Stimulated activated CD8-positive, alpha-beta memory T cell treated with anti-CD3 and anti-CD28 coated beads, Interleukin-7, amount 100 ng/mL, for 1 hour (primary cell): ENCODE measurements at regions not wholly inside any gene's neighbourhood (a gene's known extent, or its start where the extent isn't known, plus 50 kb on each side); places are given as distances from the start of the nearest gene placed in this dataset.
A peak's percentile ranks its signal among the peaks of the same experiment; 100 is the strongest.

Experiments used
- DNase-seq, 2 donors: peaks; one replicate each; pipeline ENCODE4 v3.0.0-alpha.2; 2020; ENCODE audit warnings: low read depth in 2 of 2

DNA sequence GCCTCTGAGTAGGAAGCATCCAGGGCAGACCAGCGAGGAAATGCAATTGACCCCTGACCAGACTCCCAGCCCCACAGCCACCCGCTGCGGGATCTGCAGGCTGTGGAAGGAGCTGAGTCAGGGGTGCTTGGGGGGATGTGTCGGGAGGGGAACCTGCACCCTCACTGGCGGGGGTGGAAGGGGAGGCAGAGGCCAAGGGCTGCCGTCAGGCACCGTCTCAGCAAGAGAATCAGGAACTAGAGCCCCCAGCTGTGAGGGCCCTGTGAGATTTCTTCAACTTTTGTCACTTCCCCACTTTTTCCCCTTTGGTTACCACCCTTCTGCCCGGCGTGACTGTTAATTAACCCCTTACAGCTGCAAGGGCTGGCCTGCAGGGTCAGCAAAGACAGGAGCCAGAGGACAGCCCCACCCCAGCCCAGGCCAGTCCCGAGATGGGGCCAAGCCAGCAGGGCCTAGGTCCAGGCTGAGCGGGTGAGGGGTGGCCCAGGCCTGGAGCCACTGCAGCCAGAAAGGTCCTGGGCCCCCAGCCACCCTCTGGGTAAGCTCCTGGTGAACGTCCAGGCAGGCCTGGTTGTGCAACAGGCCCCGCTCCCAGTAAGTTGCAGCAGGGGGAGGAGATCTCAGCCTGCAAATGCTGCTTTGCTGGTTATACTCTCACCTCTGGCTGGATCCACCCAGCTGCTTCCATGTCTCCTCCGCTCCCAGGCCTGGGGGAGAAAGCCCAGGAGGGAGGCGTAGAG, 147.0 kb upstream of the ID2 start:
- no peak for DNase-seq

DNA sequence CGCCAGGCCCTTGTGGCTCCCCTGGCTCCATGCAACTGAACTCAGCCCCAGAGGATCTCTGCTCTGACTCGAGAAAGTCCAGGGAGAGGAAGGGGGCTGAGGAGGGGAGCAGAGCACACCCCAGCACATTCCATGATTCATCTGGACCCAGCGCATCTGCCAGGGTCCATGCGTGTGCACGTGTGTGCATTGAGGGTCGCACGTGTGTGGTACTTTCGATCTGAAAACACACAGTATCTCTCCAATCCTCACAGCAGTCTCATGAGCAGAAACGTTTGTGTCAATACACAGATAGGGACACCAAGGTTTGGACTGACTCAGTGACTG, 146.4 kb upstream of the ID2 start:
- DNase-seq: no peak

DNA sequence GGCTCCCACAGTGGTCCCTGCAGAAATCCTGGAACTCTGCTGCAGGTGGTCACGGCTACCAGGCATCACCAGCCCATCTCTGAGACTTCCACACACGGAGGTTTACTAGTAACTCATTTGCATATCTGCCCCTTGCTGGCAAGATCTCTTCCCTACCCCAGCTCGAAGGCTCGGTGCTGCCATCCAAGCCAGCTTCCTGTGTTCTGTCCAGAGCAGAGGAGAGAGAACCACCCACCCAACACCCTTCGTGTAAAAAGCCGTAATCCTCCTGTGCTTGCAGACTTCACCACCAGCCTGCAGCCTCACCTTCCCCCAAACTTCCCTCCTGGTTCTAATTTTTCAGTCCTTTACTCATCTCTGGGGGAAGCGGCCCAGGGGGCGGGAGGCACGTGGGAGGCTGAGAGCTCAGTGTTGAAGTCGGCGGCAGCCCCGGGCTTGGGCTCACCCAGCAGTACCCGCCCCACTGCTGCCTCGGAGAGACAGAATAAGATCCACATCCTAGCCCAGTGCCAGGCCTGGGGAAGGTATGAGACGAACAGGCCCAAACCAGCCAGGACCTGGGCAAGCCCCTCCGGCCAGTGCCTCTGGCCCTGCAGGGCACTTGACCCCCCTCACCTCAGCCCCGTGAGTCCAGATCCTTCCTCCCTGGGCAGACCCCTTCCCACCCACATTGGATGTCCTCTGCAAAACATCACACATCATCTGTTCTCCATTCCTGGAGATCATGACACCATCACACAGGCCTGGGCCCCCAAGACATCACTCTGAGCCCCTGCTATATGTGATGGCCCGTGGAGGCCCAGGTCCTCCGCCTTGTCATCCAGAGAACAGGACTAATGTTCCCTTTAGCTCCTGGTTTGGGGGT, 145.8 kb upstream of the ID2 start:
- DNase-seq: no peak

DNA sequence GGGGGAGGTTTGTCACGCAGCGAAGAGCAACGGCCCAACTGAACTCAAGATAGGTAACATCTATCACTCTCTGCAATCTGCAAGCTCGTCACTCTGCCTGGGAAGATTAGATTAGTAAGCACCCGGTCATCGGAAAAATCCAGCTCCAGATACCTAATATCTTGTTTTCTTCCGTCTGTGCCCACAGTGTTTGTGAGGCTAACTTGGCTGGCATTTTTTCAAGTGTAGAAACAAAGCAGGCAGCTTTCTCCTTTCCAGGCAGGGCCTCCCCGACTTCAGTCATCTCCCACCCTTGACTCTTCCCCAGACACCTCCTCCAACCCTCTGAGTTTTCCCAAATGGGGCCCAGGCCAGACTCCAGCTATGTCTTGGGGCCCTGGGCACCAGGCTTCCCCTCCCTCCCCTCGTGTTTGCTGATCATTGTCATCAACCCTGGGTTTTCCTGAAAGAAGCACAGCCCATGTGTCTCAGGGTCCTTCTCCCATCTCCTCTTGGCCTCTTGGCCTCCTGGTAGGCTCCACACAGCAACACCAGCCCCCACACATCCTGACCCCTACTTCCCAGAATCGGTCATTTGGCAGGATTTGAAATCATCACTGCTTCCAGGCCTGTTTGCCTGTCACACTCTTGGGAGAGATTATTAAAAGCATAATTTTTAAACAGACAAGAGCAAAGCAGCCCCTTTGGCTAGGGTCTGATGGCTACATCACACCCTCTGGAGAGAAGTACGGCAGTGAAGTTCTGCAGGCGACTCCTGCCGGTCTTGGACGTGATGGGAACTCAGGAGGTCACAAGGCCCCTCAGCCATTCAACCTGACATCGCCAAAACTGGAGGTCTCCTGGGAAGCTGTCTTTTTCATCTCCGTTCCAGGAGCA, 144.9 kb upstream of the ID2 start:
- DNase-seq: no peak

DNA sequence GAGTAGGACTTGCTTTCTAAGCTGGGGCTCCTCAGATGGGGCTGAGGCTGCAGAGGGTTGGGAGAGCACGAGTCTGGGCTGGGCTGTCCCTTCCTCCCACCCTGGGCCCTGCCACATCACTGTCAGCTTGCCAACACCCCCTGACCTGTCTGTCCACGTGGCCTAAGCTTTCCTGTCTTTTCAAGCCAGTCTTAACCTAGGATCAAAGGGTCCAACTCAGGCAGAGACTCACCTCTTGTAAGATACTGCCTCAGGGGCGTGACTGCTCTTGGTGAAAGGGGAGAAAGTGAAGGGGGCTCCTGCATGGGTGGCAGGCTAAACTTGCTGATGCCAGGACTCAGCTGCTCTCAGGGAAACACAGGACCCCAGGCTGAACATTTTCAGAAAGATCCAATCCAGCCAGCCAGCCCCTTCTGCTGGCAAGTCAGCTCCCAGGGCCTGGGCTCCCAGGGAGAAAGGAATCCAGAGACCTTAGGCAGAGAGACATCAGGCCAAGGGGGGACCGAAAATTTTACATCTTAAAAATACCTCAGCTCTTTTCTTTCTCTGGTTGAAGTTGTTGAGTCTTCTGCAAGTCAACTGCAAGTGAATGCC, 144.2 kb upstream of the ID2 start:
- no peak for DNase-seq

DNA sequence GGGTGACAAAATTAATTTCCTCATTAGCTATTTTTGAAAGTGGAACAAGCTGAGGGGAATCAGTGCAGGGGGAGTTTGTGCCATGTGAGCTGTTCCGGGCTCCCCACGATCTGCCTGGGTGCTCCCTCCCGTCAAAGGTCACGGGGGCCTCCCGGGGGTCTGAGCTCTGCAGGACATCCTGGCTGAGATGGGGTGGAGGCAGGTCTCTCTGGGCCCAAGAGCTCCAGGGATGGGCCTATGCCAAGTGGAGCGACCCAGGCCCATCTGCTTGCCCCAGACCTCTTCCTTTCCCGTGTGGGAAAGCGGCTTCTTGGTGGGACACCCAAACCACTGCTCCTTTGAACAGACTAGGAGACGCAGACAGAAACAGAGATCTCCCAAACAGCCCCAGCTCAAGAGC, 143.3 kb upstream of the ID2 start:
- DNase-seq: no peak

DNA sequence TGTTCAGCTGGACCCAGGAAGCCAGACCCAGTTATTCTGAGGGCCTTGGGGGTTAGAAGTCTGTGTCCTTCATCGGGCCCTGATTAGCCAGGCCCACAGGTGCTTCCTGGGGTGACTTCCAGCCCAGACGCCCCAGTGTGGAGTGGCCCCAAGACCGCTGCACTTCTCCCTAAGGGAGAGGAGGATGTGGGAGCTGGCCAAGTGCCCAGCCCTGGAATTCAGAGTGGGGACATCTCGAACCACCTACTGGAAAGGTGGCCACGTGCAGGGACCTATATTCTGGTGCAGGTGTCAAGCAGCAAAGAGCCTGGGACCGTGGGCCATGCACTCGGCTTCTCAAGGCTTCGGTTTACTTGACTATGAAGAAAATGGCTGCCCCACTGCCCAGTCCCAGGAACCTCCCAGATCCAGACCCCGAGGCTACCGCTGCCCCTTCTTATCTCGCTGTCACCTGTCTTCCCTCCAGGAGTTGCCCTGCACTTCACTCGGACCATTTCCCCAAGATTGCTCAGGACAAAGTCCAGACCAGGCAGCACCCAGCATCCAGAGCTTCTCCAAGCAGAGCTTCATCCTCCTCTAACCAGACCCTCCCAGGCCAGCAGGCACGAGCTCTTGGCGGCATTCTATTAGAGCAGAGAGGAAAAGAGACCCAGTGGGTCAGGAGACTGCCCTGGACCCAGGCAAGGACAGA, 142.8 kb upstream of the ID2 start:
- no peak for DNase-seq

DNA sequence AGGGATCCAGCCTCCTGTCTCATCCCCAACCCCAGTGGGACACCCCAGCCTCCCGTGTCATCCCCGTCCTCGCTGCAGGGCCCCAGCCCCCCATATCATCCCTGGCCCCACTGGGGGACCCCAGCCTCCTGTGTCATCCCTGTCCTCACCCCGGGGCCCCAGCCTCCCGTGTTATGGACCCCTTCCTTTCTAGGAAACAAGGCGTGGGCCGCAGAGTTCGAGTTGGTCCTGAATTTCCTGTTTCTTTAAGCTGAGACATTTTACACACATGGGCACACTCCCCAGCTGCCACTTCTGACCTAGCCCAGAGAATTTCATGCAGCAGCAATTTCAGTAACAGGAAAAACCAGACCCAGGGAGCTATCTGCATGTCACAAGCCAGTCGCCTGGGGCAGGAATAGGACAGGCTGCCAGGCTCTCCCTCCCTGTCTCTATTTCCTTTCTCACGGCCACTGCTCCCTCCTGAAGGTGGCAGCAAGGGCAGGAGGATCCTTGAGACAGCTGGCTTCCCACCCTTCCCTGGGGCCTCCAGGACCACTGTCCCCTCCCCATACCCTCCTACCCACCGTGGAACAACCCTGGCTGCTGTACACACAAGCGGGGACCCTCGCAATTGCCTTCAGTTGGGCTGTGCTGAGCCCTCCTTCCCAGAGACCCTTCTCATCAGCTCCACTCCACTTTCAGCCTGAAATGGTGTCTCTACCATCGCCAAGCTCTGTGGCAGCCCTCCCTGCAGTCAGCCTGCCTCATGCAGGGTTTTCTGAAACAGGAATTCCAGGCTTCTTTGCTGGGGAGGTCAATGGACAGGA, 141.9 kb upstream of the ID2 start:
- DNase-seq: no peak

DNA sequence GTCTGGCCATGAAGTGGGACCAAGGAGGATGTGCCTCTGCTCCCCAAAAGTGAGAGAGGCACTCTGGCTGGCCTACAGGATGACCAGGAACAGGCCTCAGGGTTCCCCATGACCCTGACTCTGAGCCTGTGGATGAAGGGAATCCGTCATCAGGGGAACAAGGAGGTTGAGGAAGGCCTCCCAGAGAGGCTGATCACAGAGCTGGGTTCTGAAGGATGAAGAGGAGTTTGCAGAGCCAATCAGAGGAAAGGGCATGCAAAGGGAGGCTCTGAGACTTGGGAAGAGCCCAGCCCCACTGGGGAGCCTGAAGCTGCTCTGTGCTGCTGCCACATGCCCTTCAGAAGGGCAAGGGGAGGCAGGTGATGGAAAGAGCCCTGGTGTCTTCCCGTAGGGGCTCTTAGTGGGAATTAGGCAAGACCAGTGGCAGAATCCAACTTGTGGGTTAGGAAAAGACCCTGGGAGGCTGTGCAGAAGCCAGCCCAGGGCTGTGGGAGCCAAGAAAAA, 141.3 kb upstream of the ID2 start:
- DNase-seq: no peak

DNA sequence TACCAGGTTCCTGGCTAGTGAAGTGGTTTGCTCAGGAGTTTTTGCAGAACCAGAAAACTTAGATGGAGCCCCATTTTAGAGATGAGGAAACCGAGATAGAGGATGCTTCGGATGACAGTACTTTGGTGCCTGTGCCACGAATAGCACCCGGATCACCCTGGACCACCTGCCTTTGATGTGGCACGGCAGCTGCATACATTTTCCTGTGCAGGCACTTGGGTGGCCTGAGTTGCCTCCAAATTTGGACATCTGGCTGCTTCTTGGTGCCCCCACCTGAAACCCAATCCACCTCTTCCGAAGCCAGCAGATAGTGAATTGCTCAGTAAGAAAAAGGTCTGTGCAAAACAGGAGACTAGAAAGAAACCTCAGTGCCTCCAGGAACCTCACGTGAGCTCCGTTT, 140.6 kb upstream of the ID2 start:
- no peak for DNase-seq

DNA sequence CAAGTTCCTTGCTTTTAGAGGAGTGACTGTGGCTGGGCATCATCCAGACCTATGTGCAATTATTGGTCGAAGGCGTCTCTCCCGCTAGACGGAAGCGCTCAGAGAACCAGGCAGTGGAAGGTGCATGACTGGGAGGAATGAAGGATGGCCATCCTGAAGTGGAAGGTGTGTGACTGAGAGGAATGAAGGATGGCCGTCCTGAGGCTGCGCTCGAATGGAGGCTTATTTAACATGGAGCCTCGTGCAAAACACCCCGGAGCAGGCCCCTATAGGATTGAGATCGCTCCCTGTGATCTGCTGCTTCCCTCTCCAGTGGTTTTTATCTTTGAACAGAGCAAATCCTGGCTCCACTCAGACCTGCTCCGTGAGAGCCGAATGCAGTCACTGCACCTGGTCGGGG, 140.2 kb upstream of the ID2 start:
- DNase-seq: no peak

DNA sequence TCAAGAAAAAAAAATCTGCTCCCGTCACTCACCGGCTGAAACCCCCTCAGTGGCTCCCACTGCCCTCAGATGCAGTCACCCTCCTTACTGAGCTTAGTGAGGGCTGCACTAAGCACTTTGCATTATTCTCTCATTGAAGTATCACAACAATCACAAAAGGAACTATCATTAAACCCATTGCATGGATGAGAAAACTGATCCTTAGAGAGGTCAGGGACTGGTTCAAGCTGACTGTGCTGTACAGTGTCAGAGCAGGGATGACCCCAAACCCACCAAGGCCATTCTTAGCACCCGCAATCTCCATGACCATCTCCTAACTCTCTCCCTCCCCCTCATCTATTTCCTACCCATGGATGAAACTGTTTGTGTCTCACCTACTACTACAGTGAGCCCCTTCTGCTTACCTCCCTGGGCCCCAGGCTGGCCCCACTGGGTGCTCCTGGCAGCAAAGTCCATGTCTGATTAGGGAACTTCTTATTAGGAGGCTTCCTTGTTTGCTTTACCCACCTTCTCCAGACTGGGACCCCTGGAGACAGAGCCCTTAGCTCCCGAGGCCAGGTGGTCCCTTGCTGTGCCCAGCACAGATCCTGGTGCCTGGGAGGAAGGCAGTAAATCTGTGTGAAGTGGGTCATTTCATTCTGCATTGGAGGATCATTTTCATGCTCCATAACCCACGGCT, 139.3 kb upstream of the ID2 start:
- no peak for DNase-seq

DNA sequence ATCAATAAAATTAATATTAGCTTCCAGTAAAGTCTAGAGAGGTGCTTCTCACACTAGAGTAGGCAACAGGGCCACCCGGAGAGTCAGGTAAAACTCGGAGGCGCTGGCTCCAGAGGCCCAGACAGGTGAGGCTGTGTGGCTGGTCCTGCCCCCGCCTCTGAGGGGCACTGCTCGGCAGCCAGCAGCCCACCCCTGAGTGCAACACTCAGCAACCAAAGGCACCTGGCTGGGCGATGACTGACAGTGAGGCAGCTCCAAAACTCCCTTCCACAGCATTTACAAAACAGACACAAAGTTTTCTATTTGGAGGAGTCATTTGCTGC, 138.8 kb upstream of the ID2 start:
- no peak for DNase-seq

DNA sequence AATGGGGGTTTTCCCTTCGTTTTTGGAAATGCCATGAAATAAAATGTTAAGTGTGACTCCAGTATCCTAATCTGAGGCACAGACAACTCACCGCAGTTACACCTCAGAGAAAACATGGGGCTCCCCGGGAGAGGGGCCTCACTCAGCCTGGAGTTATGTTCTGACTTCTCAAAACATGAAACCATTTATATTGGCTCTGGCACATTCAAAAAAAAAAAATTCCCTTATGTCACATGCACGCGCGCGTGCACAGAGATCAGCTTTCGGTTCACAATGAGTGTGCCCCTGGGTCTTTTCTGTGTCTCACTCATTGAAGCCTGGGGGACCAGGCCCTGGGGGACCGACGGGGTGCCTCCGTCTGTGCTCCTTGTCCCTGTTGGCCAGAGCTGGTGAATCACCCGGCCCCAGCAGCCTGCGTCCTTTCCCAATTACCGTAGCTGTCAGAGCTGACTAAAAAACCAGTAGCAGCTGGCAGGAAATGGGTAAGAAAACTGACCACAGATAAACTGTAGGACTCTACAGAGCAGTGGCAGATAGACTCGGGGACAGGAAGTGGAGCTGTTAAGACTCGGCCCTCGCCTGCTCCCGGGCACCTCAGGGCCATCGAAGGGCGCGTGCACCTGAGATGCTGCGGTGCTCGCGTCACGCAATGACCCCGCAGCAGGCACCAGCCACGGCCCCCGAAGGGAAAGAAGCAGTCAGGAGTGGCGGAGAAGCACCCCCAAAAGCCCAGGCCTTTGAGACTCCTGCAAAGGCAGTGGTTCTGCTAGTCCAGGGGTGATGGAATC, 138.3 kb upstream of the ID2 start:
- no peak for DNase-seq

DNA sequence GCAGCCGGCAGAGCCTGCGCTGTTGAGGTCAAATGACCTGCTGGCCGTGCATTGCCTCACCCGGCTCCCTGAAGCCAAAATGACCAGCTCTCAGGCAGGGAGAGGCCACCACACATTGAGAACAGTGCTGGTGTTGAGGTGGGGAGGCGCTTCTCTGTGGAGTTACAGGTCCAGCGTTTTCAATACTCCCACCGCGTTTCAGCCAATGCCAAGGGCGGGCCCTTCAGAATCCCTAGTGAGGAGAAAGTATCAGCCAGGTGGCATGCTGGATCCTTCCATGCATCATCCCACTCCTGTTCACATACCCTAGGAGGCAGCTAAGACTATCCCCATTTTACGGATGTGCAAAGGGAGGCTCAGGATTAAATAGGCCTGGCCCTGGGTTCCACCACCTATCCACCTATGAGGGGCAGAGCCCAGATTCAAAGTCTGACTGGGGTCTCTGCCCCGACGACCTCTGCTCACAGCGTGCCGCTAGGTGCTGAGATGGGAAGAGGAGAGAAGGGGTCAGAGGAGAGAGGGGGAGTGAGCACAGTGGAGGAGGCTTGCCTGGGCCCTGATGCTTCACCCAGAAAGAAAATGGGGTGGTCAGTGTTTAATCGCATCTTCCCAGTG, 137.6 kb upstream of the ID2 start:
- DNase-seq: no peak

DNA sequence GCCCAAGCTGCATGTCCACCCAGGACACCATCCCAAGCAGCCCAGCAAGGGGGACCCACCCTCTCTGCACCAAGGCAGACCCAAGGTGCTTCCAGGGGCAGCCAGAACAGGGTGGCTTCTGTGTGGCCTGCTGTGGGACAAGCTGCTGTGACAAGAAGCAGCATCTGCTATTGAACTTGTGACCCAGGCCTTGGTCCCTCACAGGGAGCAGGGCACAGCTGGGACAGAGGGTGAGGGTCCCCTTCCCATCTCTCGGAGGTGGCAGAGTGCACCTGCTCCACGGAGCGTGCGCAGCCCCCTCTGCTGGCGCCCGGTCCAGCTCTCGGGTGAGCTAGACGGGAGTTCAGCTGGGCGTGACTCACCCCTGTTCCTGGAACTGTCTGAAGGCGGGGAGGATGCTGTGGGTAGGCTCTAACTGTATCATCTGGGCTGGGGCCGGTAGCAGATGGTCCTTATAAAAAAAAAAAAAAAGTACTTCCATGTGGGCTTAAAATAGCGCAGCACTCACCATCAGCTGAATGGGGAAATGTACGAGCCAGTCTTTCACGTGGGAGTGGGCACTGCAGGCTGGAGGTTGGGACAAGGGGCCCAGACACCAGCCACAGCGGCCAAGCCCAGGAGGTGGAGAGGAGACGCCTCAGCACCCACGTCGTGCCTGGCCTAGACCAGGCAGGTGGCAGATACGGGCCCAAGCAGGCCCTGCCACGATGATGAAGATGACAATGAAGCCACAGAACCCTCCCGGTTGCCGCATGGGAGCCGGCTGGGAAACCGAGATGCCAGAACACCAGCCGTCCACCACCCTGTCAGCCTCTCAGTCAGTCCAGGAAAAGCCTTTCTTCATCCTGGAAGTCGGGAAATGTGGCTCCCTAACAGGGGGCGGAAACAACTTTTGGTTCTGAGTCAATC, 136.8 kb upstream of the ID2 start:
- DNase-seq: peak; percentile 62 to 67

DNA sequence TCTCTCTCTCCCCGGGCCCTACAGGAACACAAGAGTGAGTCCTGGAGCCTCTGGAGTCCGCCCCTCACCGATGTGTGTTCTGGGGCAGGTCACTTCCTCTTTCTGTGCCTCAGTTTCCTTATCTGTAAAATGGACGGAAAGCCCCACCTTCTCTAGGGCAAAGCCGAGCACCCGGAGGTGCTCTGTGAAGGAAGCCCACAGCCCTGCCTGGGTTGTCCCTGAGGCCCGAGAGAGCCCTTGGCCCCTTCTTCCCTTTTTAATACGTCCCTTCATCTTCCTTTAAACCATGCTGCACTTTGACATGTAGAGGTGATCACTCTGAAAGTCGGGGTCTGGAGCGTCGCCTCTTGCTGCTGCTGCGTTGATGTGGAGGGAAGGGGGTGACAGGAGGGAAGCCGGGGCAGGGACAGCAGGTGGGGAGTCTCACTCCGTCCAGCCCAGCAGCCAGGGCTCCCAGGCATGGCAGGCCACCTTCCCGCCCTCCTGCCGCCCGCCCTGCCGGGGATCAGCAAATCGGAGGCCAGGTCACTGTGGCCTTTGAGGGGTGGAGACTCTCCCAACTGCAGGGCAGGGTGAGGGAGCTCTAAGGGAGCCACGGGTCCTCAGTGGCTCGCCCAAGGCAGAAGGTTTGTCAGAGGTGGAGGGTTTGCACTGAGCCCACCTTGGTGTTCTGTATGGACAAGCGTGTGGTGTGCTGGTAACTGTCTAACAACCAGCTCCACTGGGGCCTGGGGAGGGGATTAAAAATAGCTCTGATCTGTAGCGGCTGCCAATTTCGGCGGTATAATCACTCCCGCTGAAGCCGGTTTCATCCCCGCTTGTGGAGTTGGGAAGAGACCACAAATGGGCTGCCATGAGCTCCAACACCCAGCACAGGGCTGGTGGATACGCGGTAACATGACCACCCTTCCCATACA, 135.9 kb upstream of the ID2 start:
- DNase-seq: no peak
